Mesothelial cell of epicardium (in vitro differentiated cells): ENCODE measurements at regions not wholly inside any gene's neighbourhood (a gene's known extent, or its start where the extent isn't known, plus 50 kb on each side); places are given as distances from the start of the nearest gene placed in this dataset.

Experiments used
- DNase-seq, 2 experiments: peaks; one replicate each; pipeline ENCODE4 v3.0.0; 2021; ENCODE audit warnings: low spot score in 2 of 2; ENCODE audit not compliant: unreplicated experiment in 2 of 2
- H3K27ac Mint-ChIP-seq: 2 replicates; pipeline ENCODE4 v1.8.0; 2021; ENCODE audit warnings: mixed read lengths
- H3K27me3 Mint-ChIP-seq: 2 replicates; pipeline ENCODE4 v1.8.0; 2021; ENCODE audit warnings: low read depth, mixed read lengths
- H3K36me3 Mint-ChIP-seq: 2 replicates; pipeline ENCODE4 v1.8.0; 2021; ENCODE audit warnings: mixed read lengths
- H3K4me1 Mint-ChIP-seq: 2 replicates; pipeline ENCODE4 v1.8.0; 2021; ENCODE audit warnings: mixed read lengths
- H3K4me3 Mint-ChIP-seq: 2 replicates; pipeline ENCODE4 v1.8.0; 2021; ENCODE audit warnings: mild to moderate bottlenecking, moderate library complexity, mixed read lengths
- H3K9me3 Mint-ChIP-seq: 2 replicates; pipeline ENCODE4 v1.8.0; 2021; ENCODE audit warnings: mixed read lengths
- TF ChIP-seq, protein P1 (sequence below): fragments of 200-600 bp; sonication (generic); IDR thresholded peaks from one replicate; pipeline ENCODE4 v1.5.0; 2021; ENCODE audit warnings: antibody characterized with exemption; ENCODE audit not compliant: unreplicated experiment

DNA sequence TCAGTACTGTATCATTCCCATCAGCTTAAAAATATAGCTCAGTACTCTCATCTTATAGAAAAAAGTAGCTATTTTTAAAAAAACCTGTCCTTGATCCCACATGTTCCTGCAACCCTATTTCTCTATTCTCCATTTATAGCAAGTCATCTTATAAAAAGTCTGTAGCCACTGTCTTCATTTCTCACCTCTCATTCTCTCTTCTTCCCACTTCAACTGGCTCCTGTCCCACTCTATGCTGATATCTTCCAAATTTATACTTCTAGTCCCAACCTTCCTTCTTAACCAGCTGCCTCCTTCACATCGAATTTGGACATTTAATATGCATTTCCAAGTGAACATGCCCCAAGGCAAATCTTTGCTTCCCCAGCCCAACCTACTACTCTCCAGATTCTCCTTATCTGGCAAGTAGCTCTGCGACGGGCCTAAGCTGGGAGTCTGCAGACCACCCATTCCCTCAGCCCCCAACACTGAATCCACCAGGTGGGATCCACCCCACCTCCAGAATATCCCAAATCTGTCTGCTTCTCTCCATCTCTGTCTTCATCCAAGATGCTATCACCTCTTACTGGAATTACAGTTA, 52.0 kb upstream of the TANC2 start:
- Mint-ChIP-seq H3K4me3 (no peak overlapping the region), H3K36me3 (peaks cover 1% of the 10 kb centered on the region), H3K4me1 (peaks cover 9% of the 10 kb centered on the region), H3K9me3 (peaks cover 16% of the 10 kb centered on the region), H3K27me3 (no peaks in the 10 kb centered on the region), H3K27ac (no peak overlapping the region)
- TF ChIP-seq, protein P1, sequence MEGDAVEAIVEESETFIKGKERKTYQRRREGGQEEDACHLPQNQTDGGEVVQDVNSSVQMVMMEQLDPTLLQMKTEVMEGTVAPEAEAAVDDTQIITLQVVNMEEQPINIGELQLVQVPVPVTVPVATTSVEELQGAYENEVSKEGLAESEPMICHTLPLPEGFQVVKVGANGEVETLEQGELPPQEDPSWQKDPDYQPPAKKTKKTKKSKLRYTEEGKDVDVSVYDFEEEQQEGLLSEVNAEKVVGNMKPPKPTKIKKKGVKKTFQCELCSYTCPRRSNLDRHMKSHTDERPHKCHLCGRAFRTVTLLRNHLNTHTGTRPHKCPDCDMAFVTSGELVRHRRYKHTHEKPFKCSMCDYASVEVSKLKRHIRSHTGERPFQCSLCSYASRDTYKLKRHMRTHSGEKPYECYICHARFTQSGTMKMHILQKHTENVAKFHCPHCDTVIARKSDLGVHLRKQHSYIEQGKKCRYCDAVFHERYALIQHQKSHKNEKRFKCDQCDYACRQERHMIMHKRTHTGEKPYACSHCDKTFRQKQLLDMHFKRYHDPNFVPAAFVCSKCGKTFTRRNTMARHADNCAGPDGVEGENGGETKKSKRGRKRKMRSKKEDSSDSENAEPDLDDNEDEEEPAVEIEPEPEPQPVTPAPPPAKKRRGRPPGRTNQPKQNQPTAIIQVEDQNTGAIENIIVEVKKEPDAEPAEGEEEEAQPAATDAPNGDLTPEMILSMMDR, result no peak
- DNase-seq, result no peak

DNA sequence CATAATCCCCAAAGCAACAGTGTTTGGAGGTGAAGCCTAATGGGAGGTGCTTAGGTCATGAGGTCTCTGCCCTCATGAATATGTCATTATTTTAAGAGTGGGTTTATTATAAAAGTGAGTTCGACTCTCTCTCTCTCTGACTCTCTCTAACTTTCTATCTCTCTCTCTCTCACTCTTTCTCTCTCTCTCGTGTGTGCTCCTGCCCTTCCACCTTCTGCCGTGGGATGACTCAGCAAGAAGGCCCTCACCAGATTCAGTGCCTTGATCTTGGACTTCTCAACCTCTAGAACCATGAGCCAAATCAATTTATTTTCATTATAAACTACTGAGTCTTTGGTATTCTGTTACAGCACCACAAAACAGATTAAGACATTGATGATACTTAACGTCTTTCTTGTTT, 53.7 kb upstream of the TANC2 start:
- TF ChIP-seq, protein P1, result no peak
- no peak overlapping the region for H3K4me3 Mint-ChIP-seq
- H3K9me3 Mint-ChIP-seq, result peaks cover 16% of the 10 kb centered on the region
- H3K36me3 Mint-ChIP-seq, result peaks cover 1% of the 10 kb centered on the region
- H3K27ac Mint-ChIP-seq, result no peak overlapping the region
- no peaks in the 10 kb centered on the region for H3K27me3 Mint-ChIP-seq
- H3K4me1 Mint-ChIP-seq, result peaks cover 6% of the 10 kb centered on the region
- no peak for DNase-seq

DNA sequence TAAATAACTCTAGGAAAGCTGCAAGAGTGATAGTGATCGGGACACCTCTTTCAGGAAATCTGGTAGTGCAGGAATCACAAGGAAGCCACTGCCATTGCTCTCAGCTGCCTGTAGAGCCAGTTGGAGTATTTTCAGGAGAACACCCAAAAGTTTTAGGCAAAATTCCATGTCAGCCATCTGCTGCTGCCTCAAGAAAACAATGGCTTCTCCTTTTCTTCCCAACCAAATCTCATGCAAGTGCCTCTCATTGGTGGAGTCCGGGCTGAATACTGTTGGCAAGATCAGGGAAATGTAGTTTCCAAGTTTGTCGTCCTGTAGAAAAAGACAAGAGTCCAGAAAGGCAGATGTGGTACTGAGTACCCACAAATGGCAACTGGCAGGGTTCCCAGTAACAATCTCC, 54.9 kb upstream of the TANC2 start:
- Mint-ChIP-seq H3K9me3 (peaks cover 16% of the 10 kb centered on the region), H3K27ac (no peak overlapping the region), H3K36me3 (peaks cover 1% of the 10 kb centered on the region), H3K4me3 (no peak overlapping the region), H3K27me3 (no peaks in the 10 kb centered on the region), H3K4me1 (no peaks in the 10 kb centered on the region)
- TF ChIP-seq, protein P1, result no peak
- no peak for DNase-seq

- Mint-ChIP-seq H3K4me3 (no peak overlapping the region), H3K9me3 (peaks cover 16% of the 10 kb centered on the region), H3K27ac (no peak overlapping the region), H3K36me3 (peaks cover 1% of the 10 kb centered on the region), H3K27me3 (no peaks in the 10 kb centered on the region), H3K4me1 (no peaks in the 10 kb centered on the region)
- DNase-seq, result no peak
- TF ChIP-seq, protein P1, result no peak
Measured at GRCh38 chr17:62910277-62910676, 55.8 kb upstream of the TANC2 start.

GRCh38 chr17:62907961-62908360, 58.1 kb upstream of the TANC2 start:
- peaks cover 1% of the 10 kb centered on the region for H3K36me3 Mint-ChIP-seq
- peaks cover 16% of the 10 kb centered on the region for H3K9me3 Mint-ChIP-seq
- no peak for DNase-seq
- no peak overlapping the region for H3K27ac Mint-ChIP-seq
- no peaks in the 10 kb centered on the region for H3K27me3 Mint-ChIP-seq
- no peaks in the 10 kb centered on the region for H3K4me1 Mint-ChIP-seq
- TF ChIP-seq, protein P1, result no peak
- H3K4me3 Mint-ChIP-seq, result no peak overlapping the region

- TF ChIP-seq, protein P1, result no peak
- Mint-ChIP-seq H3K9me3 (peaks cover 9% of the 10 kb centered on the region), H3K4me3 (no peak overlapping the region), H3K27ac (no peak overlapping the region), H3K27me3 (no peaks in the 10 kb centered on the region), H3K4me1 (peaks cover 5% of the 10 kb centered on the region), H3K36me3 (no peaks in the 10 kb centered on the region)
- DNase-seq, result no peak
Measured at GRCh38 chr17:62906881-62907280, 59.2 kb upstream of the TANC2 start.
